GM12872 (cell line): ENCODE measurements at regions not wholly inside any gene's neighbourhood (a gene's known extent, or its start where the extent isn't known, plus 50 kb on each side); places are given as distances from the start of the nearest gene placed in this dataset.

Experiments
- CTCF ChIP-seq: IDR thresholded peaks from 3 replicates; pipeline ENCODE4 v1.5.1; 2011; ENCODE audit warnings: low read depth, mild to moderate bottlenecking, low read length, moderate library complexity; ENCODE audit not compliant: insufficient read depth

GRCh38 chr15:59873644-59874272 is 130.4 kb upstream of the FOXB1 start:
- no peak for TF ChIP-seq CTCF

- TF ChIP-seq CTCF, result no peak
Measured at GRCh38 chr15:59867086-59867855, 136.8 kb upstream of the FOXB1 start.

- no peak for TF ChIP-seq CTCF
Measured at GRCh38 chr15:59866642-59867041, 137.5 kb upstream of the FOXB1 start.

GRCh38 chr15:59862191-59863155 is 141.6 kb upstream of the FOXB1 start:
- TF ChIP-seq CTCF, result no peak

- TF ChIP-seq CTCF, result no peak
Measured at GRCh38 chr15:59847968-59848367, 156.1 kb upstream of the FOXB1 start.

GRCh38 chr15:59845942-59846499 is 156.9 kb upstream of the BNIP2 start:
- TF ChIP-seq CTCF, result no peak

- TF ChIP-seq CTCF, result no peak
Measured at GRCh38 chr15:59843609-59844008, 154.5 kb upstream of the BNIP2 start.
